ENCODE measurements at regions not wholly inside any gene's neighbourhood (a gene's known extent, or its start where the extent isn't known, plus 50 kb on each side); places are given as distances from the start of the nearest gene placed in this dataset.

DNA sequence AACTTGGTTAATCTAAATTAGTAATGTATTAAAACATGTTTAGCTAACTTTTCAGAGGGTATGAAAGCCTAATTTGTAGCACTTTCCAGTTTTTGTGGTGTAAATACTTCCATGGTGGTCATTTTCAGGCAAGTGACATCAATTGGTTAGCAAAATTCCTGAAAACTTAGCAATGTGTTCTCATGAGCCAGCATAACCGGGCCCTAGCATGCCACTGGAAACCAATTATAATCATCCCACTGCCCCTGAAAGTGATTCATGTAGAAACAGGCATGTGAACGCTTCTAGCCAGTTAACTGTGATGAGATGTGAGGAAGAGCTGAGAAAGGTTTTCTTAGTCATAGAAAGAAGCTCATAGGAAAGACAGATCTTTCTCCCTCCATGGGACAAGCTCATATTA lies 417.2 kb downstream of the TLR4 start:
- TF ChIP-seq TAF1 (IDR thresholded peaks at IDR 0.05; ENCODE audit: borderline replicate concordance, insufficient read depth, low read length) (no peak), FOXP2 (optimal IDR thresholded peaks at IDR 0.05; ENCODE audit: borderline replicate concordance, extremely low read depth, extremely low read length, insufficient read depth) (no peak), POLR2AphosphoS5 (IDR thresholded peaks at IDR 0.05; ENCODE audit: low read depth, low read length) (no peak), SIN3A (IDR thresholded peaks at IDR 0.05; ENCODE audit: borderline replicate concordance, insufficient read depth, low read length) (no peak)
- TF ChIP-seq, protein P1, sequence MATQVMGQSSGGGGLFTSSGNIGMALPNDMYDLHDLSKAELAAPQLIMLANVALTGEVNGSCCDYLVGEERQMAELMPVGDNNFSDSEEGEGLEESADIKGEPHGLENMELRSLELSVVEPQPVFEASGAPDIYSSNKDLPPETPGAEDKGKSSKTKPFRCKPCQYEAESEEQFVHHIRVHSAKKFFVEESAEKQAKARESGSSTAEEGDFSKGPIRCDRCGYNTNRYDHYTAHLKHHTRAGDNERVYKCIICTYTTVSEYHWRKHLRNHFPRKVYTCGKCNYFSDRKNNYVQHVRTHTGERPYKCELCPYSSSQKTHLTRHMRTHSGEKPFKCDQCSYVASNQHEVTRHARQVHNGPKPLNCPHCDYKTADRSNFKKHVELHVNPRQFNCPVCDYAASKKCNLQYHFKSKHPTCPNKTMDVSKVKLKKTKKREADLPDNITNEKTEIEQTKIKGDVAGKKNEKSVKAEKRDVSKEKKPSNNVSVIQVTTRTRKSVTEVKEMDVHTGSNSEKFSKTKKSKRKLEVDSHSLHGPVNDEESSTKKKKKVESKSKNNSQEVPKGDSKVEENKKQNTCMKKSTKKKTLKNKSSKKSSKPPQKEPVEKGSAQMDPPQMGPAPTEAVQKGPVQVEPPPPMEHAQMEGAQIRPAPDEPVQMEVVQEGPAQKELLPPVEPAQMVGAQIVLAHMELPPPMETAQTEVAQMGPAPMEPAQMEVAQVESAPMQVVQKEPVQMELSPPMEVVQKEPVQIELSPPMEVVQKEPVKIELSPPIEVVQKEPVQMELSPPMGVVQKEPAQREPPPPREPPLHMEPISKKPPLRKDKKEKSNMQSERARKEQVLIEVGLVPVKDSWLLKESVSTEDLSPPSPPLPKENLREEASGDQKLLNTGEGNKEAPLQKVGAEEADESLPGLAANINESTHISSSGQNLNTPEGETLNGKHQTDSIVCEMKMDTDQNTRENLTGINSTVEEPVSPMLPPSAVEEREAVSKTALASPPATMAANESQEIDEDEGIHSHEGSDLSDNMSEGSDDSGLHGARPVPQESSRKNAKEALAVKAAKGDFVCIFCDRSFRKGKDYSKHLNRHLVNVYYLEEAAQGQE (IDR thresholded peaks at IDR 0.05; ENCODE audit: insufficient read depth in 1 of 2, low read depth in 2 of 2, low read length in 2 of 2), result no peak

DNA sequence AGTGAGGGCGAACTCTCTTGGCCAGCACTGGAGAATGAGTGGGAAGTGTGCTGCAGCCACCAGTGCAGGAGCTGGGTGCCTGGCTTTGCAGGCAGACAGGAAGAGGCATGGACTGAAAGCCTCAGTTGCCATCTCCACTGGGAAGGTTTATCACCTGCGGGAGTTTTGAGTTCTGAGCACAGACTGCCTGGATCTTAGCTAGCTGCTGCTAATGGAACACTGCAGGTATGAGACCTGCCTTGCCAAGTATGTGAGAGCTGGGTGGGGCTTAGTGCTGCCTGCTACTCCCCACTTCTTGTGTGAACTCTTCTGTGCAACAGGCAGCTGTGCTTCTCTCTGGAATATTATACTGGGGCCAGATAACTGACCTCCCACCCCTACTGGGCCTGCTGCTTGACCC lies 424.1 kb downstream of the TLR4 start:
- TF ChIP-seq FOXP2 (optimal IDR thresholded peaks at IDR 0.05; ENCODE audit: borderline replicate concordance, extremely low read depth, extremely low read length, insufficient read depth) (no peak), SIN3A (IDR thresholded peaks at IDR 0.05; ENCODE audit: borderline replicate concordance, insufficient read depth, low read length) (no peak), POLR2AphosphoS5 (IDR thresholded peaks at IDR 0.05; ENCODE audit: low read depth, low read length) (no peak), TAF1 (IDR thresholded peaks at IDR 0.05; ENCODE audit: borderline replicate concordance, insufficient read depth, low read length) (no peak)
- TF ChIP-seq, protein P1 (IDR thresholded peaks at IDR 0.05; ENCODE audit: insufficient read depth in 1 of 2, low read depth in 2 of 2, low read length in 2 of 2), result no peak

DNA sequence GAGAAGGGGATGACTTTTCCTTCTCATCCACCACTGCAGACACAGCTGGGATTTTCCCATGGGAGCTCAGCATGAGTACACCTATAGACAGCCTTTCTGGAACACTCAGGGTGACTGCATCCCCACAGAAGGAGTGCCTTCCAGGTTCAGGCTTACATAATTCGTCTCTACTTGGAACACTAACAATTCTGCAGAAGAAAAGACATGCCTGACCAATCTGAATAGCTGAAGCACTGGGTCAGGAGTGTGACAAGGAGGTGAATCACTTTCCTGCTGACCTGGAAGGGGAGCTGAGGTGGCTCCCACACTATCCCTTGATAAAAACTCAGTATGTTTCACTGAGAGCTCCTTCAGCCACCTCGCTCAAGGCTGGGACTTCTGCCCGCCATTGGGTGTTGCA lies 425.3 kb downstream of the TLR4 start:
- TF ChIP-seq SIN3A (IDR thresholded peaks at IDR 0.05; ENCODE audit: borderline replicate concordance, insufficient read depth, low read length) (no peak), POLR2AphosphoS5 (IDR thresholded peaks at IDR 0.05; ENCODE audit: low read depth, low read length) (no peak), FOXP2 (optimal IDR thresholded peaks at IDR 0.05; ENCODE audit: borderline replicate concordance, extremely low read depth, extremely low read length, insufficient read depth) (no peak), TAF1 (IDR thresholded peaks at IDR 0.05; ENCODE audit: borderline replicate concordance, insufficient read depth, low read length) (no peak)
- TF ChIP-seq, protein P1 (IDR thresholded peaks at IDR 0.05; ENCODE audit: insufficient read depth in 1 of 2, low read depth in 2 of 2, low read length in 2 of 2), result no peak

DNA sequence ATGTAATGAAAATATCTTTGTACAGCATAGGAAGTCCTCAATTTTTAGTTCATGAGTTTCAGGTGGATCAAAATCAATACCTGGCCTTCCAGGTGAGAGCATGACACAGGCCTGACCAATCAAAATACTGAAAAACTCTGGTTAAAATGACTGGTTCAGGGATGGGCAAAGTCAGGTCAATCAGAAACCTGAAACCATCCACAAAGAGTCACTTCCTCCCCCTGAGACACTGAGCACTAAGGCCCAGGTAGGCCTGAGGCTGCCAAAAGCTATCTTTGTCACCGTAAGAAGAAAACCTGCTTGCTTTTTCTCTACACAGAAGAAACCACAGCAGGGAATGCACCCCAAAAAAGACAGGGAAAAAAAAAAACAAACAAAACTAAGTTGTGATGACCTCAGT lies 444.8 kb downstream of the TLR4 start:
- TF ChIP-seq, protein P1 (IDR thresholded peaks at IDR 0.05; ENCODE audit: insufficient read depth in 1 of 2, low read depth in 2 of 2, low read length in 2 of 2), result no peak
- TF ChIP-seq SIN3A (IDR thresholded peaks at IDR 0.05; ENCODE audit: borderline replicate concordance, insufficient read depth, low read length) (no peak), FOXP2 (optimal IDR thresholded peaks at IDR 0.05; ENCODE audit: borderline replicate concordance, extremely low read depth, extremely low read length, insufficient read depth) (no peak), POLR2AphosphoS5 (IDR thresholded peaks at IDR 0.05; ENCODE audit: low read depth, low read length) (no peak)

DNA sequence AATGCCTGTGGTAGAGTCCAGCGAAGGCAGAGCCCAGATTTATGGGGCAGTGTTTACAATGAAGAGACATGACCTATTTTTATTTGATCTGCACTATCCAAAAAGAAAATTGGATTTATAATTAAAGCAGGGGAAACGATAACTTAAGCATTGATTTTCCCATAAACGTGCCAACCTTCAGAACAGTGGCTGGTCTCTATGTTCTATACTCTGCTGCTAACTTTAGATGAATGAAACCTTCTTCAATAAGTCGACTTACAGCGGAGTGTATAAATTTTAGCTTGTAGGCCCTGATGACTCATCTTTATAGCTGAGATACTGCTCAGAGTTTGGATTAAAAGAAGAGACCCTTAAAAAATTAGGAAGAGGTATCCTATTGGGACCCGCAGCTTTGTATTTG lies 452.6 kb downstream of the TLR4 start:
- TF ChIP-seq FOXP2 (optimal IDR thresholded peaks at IDR 0.05; ENCODE audit: borderline replicate concordance, extremely low read depth, extremely low read length, insufficient read depth) (no peak), TAF1 (IDR thresholded peaks at IDR 0.05; ENCODE audit: borderline replicate concordance, insufficient read depth, low read length) (no peak)
